ENCODE measurements at regions not wholly inside any gene's neighbourhood (a gene's known extent, or its start where the extent isn't known, plus 50 kb on each side); places are given as distances from the start of the nearest gene placed in this dataset.

DNA sequence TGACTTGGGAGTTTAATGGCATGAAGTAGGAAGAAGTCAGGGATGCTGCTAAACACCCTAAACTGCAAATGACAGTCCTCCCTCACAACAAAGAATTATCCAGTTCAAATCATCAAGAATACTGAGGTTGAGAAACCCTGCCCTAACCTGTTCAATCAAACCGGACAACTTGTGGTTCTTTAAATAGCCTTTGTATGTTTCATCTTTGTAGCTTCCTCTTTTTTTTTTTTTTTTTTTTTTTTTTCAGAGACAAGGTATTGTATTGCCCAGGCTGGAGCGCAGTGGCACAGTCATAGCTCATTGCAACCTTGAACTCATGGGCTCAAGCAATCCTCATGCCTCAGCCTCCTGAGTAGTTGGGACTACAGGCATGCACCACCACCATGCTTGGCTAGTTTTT lies 52.5 kb upstream of the TTC29 start:
- no peak for DNase-seq

DNA sequence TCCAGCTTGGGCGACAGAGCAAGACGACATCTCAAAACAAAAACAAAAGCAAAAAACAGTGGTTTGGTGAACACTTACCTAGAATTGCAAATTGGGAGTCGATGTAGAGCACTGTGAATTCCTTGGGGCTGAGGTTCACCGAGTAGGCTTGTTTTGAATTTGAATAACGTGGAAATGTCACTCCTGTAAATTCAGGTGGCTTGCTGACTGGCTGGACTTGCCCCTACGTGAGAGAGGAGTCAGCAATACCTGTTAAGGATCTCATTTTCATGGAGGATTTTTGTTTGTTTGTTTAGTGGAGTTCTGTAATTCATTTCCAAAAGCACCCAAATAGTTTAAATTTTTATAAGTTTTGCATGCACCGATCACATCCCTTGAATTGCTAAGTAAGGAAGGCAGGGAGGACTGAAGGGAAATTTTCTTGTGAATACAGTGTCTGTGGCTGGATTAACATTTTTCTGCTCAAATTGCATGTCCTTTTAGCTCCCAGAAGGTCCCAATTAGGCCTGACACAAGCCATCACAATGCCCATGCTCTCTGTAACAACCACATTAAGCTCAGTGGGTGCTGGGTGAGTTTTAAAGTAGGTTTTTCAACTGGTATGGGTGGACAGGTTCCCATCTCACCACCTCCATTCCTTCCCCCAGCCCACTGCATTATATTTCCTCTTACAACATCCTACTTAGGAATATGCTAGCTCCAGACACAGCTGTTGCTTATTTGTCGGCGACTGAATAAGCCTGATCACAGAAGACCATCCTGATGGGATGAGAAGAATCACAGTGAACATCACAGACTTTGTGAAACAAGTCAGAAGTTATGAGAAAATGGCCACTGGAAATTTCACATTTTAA lies 58.5 kb upstream of the TTC29 start:
- no peak for DNase-seq

DNA sequence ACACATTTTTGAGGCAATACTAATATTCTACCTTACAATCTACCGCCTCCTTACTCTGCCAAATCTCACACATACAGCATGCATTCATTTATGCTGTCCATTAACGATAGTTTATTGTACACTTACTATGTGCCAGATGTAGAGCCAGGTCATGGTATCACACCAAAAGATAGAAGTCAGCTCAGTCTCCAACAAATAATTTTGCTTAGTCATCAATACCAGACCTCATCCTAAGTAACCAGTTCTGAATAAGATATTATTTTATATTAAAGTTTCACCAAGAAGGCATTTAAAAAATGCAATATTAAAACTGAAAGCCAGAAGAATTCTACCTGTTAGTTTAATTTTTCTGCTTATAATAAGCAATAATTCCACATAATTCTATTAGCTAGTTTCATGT lies 60.6 kb upstream of the TTC29 start:
- DNase-seq: no peak

DNA sequence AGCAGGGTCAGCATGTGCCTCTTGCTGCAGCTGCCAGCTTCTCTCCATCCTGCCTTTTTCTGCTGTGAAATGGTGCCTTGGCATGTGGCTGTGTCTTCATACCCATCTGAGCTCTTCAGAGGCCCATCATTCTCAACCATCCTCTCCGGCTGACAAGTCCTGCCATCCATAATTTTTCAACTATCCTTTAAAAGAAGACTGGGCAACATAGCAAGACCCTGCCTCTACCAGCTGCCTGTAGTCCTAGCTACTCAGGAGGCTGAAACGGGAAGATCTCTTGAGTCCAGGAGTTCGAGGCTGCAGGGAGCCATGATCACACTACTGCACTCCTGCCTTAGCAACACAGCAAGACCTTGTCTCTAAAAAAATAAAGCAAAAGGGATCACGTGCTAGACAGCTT lies 64.2 kb upstream of the TTC29 start:
- no peak for DNase-seq

DNA sequence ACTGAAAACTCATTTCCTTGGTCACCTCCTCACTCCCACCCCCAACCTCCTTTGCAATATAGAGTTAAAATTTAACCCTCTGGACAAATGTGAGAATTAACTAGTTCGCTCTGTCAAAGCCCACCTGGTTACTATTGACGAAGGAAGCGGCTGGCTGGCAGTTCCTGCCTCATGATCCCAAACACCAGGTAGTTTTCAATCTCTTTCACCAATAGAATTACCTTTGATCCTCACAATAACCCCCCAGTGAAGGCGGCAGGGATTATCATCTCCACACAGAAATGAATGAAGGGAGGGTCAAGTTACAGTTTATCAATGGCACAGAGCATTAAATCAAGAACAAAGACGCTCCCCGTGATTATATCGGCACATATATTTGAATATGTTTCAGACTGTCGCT lies 65.7 kb upstream of the TTC29 start:
- no peak for DNase-seq

DNA sequence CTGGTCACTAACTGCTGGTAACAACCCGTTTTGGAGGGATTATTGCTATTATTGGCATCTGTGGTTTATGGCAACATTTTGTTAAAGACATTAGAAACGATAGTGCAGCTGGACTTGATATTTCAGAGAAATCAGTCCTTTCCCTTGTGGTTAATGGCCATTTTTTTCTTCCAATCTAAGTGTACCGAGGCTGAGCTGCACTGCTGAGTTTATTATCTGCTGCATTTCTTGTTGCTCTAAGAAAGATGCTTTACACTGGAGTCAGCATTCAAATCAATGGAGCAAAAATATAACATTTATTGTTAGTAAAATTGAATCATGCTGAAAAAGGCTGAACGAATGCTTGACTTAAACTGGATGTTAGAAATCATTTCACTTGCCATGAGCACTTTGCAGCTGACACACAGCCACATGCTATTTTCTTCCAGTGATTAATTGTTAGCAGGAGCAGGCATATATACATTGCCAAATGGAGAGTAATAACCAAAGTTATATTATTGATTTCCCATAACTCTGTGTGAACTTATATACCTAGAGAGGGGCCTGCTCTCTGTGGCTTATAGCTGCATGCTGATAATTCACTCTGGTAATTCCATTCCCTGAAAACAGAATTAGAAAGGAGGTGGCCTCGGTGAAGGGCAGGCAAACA lies 66.5 kb upstream of the TTC29 start:
- no peak for DNase-seq

DNA sequence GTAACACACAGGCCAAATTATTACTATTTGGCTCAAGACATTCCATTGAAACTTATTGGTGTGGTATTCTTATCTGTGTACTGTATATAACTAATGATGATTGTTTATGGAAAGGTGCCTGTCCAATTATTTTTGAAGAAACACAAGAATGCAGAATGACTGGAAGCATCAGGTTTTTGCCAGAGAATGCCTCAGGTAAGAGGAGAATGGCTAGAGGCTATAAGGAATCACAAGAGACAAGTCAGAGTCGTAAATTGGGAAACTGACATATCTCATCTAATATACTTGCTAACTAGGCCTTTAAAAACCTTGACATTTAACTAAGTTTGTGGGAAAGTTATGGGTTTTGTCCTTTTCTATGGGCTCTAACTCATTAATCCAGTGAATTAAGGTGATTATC lies 69.3 kb upstream of the TTC29 start:
- DNase-seq: no peak

DNA sequence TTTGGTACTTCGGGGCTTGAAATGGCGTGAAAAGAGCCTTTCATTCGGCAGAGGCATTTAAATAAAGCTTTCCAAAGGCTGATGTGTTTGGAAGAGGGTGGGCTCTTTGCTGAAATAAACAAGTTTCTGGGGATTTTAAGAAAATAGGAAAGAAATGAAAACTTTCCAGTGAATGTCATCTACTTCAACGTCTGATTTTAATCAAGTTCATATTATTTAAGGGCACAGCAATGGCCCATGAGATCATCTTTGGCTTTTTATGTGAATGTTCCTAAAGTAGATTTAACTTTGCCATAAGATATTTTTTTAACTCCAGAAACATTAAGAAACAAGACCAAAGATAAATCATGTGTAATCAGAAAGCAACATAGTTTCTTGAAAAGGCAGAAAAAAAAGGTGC lies 69.8 kb upstream of the TTC29 start:
- no peak for DNase-seq

DNA sequence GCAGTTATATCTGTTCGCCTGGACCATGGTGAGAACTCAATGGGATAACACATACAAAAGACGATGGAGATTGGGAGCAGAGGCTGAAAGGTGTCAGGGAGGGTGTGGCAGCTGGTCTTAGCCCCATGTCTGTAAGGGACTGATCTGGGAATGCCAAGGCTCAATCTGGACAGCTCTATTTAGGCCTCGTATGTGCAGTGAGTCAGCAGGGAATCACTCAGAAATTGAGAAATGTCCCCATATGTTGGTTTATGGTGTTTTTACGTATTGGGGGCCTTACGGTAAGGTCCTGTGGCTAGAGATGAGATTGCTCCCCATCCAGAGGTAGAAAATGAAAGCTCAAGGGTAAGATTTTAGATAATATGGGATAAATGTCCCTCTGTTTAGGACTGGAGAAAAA lies 71.4 kb upstream of the TTC29 start:
- DNase-seq: no peak

DNA sequence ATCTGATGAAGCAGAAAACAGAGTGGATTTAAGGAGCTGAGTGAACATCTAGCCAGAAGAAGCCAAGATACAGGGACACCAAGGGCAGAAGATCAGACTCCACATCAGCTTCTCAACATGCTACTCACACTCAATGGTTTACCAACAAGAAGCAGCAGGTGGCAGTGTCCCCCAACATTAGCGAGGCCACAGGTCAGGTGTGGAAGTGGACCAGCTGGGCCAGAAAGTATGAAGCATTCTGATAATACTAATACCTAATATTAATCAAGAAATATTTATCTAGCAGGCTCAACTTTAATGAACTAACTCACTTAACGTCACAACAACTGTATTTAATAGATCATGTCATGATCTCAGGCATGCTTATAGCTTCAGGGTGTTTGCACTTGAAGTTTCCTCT lies 73.4 kb upstream of the TTC29 start:
- peak; percentile 70 for DNase-seq

DNA sequence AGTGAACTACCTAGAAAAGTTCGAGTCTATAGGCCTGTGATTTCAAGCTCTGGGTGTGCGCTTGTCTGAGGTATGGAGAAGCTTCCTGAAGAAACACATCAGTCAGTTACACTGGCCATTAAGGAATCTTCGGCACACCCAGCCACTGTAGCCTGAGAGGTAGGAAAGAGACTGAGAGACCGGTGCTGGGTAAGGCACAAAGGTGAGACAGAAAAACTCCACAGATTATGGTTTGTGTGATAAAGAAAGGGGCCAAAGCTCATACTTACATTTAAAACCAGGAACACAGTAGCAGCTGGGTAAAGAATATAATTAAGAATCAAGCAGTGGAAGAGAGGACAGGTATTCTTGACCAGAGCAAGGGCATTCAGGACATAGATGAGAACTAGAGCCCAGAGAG lies 74.8 kb upstream of the TTC29 start:
- no peak for DNase-seq

DNA sequence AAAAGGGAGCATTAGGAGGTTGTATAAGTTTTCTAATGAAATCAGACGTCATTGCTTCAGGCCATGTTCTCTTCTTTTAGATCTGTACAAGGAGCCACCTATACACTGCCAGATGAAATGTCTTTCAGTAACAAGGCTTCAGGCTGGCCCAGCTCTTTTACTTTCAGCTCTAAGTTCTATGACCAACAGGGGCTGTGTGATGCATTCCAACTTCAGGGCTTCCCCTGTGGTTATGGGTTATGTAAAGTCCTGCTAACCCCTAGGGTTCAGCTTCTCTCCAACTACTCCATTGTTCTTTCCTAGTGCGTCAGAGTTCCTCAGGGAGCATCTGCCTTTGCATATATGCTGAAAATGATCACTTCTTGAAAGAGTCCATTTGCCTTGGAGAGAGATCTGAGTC lies 79.4 kb upstream of the TTC29 start:
- no peak for DNase-seq

DNA sequence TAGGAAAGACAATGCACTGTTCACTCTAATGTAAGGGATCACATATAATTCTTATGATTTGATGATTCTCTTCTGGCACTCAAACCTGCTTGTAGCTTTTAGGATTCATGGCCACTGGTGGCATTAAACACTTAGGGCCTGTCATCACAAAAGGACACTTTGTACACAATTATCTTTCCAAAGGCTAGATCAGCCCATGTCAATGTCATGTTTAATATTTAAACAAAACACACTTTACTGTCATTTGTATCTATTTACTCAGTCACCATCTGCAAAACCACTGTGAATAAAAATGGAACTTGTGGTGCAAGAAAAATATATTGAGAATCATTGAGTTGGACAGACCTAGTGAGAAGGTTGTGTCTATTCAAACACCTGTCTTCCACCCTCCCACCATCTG lies 83.6 kb upstream of the TTC29 start:
- no peak for DNase-seq

DNA sequence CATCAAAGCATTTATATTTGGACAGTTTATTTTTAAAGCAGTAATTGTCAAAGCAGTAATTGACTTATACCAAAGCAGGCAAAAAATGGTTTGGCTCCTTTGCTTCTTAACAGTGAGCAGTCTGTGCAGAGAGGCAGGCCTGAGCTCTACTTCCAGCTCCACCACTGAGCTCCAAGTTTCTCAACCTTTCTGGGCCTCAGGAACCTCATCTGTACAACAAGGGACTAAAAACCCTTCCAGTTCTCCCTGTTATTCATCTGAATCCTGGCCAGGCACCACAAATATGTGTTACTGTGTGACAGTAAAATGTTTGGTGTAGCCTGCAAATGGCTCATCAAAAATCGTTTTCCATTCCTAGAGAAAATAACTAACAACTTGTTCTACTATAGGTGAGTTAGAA lies 88.7 kb upstream of the TTC29 start:
- no peak for DNase-seq

DNA sequence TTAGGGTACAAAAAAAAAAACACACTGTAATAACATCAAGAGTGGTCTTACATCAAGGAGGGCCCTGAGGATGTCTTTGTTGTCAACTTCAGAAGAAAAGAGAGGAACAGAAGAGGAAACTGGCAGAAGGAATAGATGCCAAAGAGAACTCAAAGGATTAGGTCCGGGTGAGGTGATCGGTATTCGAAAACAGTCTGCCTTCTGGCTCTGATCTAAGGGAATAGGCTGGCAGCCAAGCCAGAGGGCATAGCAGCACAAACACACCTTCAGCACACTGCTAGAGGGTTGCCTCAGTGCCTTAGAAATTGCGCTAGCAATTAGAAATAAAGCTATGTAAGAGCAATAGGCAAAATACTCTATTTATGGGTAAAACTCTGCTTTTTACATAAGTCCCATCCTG lies 91.4 kb upstream of the TTC29 start:
- no peak for DNase-seq

DNA sequence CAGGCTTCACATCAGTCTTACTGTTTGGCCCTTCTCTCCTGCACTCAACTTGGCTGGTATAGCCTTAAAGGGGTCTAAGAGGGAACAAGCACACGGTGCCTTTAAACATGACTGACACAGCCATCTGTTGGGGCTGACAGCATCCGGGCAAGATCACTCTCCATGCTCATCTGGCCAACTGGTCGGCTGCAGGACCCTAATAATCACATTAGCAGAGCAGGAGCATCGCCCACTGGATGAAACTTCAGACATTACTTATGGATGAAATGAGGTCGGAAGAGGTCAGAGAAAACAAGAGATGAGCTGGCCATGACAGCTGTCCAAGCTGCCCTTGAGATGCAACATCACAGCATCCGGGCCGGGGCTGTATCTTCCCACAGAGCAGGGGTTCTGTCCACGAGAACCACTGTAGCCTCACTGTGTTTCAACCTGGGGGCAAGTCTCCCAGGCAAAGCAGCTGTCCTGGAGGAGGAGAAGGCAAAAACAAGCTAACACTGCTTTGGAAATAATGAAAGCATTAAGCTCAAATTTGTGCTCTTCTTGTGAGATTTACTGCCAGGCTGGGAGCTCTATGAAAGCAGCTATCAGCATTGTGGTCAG lies 94.4 kb upstream of the TTC29 start:
- DNase-seq: no peak

DNA sequence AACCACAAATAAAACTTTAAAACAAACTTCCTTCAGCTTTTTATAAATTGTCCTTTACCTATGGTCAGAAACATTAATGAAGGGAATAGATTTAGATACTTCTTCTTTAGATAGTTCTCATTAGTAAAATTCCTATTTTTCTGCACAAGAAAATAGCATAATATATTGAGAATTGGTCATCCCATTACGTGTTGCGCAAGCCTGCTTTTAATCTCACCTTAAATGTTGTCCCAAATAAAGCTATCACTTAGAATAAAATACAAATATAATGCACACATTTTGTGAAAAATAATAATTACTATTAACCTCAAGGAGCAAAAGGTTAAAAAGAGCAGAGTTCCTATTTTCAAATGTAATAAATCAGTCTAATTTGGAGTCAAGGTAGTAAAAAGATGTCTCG lies 95.2 kb upstream of the TTC29 start:
- DNase-seq: no peak

DNA sequence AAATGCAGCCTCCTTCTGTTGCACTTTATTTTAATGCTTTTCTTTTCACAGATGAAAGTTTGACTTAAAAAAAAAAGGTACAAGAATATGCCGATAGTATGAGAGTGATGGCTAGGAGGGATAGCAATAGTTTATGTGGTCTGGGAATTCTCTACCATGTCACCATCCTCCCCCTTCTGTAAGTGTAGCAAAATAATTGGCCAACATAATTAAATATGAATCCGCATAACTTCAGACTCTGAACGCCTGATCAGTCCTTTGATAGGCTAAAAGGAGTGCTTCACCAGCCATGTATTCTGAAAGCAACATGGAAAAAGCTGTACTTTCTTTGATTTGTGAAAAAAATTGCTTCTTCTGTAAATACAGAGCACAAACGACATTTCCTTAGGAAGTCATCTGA lies 95.7 kb upstream of the TTC29 start:
- no peak for DNase-seq

DNA sequence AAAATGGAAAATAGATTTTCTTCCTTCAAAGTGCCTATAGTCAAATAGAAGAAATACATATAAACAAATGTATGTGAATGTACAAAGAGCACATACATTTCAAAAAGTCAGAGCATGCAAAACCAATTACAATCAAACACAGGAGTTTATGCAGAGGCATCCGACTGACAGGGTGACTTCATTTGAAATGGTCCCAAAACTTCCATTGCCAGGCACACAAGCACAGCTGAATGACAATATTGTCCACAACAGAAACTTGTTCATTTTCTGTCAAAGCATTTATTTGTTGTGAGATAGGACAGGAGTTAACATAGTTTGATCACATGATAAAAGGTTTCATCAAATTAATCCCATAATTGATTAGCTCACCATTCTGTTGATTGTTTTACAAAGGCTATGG lies 96.4 kb upstream of the TTC29 start:
- DNase-seq: no peak

DNA sequence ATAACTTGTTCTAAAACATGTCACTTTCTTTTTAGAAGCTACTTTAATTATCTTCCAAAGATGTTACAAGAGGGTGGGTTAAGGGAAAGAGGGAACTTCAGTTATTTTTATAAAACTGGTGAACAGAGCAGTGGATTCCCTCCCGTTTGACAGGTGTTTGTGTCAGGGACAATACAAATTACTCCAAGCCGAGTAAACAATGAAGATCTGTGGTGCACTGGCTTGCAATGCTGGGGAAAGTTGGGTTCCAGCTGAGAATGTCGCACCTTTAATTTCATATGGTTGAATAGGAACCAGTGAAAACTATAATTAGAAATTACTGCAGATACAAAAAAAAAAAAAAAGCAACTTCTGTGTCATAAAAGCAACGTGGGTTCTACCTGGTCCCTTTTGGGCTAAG lies 98.6 kb upstream of the TTC29 start:
- no peak for DNase-seq

DNA sequence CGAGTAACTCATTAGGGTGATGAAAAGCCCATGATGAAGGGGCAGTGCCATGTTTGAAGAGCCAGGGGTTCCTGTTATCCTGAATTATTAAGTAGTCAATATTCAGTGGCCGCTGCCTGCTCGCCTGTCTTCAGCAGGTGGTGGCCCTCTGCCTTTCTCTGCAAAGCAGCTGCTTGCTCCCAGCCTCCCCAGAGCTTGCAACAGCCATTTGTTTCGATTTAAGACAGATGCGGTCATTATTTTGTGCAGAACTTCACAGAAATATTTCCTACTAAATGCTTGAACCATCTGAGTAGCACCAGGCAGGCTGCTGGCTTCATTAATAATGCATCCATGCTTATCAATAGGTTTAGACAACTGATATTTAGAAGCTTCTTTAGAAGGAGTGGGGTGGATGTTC lies 104.3 kb upstream of the TTC29 start:
- DNase-seq: no peak

DNA sequence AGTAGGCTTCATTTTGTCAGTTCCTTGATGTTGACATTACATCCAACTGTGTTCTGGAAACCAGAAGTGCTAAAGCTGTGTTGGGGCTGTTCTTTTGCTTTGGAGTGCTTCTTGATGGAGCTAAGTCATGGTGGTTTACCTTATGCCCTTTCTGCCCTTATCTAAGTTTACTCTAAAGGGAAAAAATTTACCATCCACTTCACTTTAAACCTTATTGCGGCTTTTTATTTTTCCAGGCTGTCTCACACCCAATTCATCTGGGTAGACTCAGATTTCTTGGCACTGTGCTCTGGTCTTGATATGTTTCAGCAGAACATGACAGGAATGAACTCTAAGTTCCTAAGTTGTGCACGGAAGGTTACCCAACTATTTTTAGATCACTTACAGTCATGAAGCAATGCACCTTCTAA lies 104.7 kb upstream of the TTC29 start:
- DNase-seq: no peak

DNA sequence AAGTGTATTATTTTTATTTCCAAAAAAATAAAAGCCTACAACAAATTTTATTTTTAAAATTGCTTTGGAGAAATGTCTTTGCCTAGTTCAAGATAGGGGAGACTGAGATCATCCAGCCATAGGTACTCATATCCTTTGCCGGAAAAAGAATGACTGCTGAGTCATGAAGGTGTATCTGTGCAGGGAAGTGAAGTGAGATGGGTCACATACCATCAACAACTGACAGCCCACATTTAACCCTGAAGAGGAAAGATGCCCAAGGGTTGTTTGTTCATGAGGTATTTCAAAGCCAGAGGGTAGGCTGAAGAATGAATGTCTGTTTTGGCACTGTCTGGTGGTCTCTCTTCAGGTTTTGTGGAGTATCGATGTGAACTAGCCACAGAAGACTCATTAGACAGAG lies 106.7 kb upstream of the TTC29 start:
- DNase-seq: no peak

DNA sequence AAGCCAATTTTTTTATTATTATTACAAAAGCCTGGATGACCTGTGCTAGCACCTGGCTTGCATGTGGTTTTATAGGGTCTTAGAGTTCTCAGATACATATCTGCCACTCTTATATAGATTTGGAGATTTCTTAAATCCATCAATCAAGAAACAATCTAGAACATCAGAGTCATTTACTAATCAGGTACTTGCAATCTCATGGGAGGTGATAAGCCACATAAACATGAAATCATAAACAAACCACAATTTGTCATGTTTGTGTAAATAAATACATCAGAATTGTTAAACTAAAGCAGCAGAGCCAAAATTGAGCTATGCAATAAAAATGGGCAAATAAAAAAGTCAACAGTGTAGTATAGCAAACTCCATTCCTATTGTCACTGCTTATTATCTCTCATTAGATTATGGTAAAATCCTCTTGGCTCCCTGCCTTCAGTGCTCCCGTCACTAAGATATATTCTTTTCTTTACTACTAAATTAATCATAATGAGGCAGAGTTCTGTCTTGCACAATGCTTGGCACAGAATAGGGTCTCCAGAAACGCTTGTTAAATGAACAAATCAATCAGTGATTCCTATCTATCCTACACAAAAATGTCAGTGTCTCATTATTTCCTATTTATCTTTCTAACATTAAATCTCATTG lies 108.7 kb upstream of the TTC29 start:
- DNase-seq: no peak

Data from right forelimb (tissue), 1 donor.